Kidney (tissue), 13 donors: ENCODE measurements at regions not wholly inside any gene's neighbourhood (a gene's known extent, or its start where the extent isn't known, plus 50 kb on each side); places are given as distances from the start of the nearest gene placed in this dataset.

ENCODE experiments used
- DNase-seq, 5 donors: peaks; one replicate each; pipeline ENCODE4 v3.0.0-alpha.2; 2013 to 2020
- FAIRE-seq: peaks from 2 replicates; lab custom pipeline; 2012; peaks lifted over from hg19 to GRCh38; lab: Jason Lieb, UNC
- H3K27ac ChIP-seq, 2 donors: one replicate each; pipeline ENCODE4 v1.7.0; 2013; ENCODE audit warnings: low read depth in 2 of 2, low read length in 2 of 2, inconsistent platforms in 1 of 2
- H3K27me3 ChIP-seq: one replicate; pipeline ENCODE4 v1.7.1; 2013; ENCODE audit warnings: low read length, inconsistent platforms; ENCODE audit not compliant: control insufficient read depth, insufficient read depth
- H3K36me3 ChIP-seq, 3 donors: one replicate each; pipeline versions ENCODE4 v1.7.0 to v1.7.1; 2013; ENCODE audit warnings: low read length in 3 of 3, control low read depth in 1 of 3, inconsistent platforms in 1 of 3; ENCODE audit not compliant: insufficient read depth in 3 of 3, control insufficient read depth in 2 of 3
- H3K4me1 ChIP-seq, 3 donors: one replicate each; pipeline versions ENCODE4 v1.7.0 to v1.7.1; 2013; ENCODE audit warnings: low read length in 3 of 3, inconsistent platforms in 1 of 3, low read depth in 1 of 3; ENCODE audit not compliant: control insufficient read depth in 2 of 3, insufficient read depth in 2 of 3
- H3K4me3 ChIP-seq, 3 donors: one replicate each; pipeline versions ENCODE4 v1.7.0 to v1.8.1; 2013; ENCODE audit warnings: low read length in 3 of 3, control low read depth in 1 of 3, inconsistent platforms in 1 of 3
- H3K9ac ChIP-seq, 3 donors: one replicate each; pipeline versions ENCODE4 v1.7.0 to v1.7.1; 2013; ENCODE audit warnings: low read length in 3 of 3, control low read depth in 1 of 3, inconsistent platforms in 1 of 3
- H3K9me3 ChIP-seq, 3 donors: one replicate each; pipeline versions ENCODE4 v1.7.0 to v1.7.1; 2013; ENCODE audit warnings: low read length in 3 of 3, control low read depth in 1 of 3, inconsistent platforms in 1 of 3; ENCODE audit not compliant: control insufficient read depth in 2 of 3, insufficient read depth in 1 of 3
- intact Hi-C: fragments of 100-400 bp; cut with DNase I; formaldehyde crosslinking; loops from one replicate; pipeline ENCODE4 v1.11.1; 2022
- TF ChIP-seq, protein P1 (sequence below): IDR thresholded peaks from 3 replicates; pipeline ENCODE4 v1.5.1; 2012; ENCODE audit warnings: mild to moderate bottlenecking, moderate library complexity, borderline replicate concordance; ENCODE audit not compliant: insufficient read depth; ENCODE audit errors: extremely low read depth
- donor health status: control.
- donor health status: control.
- donor health status: control.
- donor health status: control.
- donor health status: control.
- donor health status: DM: yes; HTN: yes; CAD: no.
- donor health status: Normal renal cell carcinoma (clear cell type).

DNA sequence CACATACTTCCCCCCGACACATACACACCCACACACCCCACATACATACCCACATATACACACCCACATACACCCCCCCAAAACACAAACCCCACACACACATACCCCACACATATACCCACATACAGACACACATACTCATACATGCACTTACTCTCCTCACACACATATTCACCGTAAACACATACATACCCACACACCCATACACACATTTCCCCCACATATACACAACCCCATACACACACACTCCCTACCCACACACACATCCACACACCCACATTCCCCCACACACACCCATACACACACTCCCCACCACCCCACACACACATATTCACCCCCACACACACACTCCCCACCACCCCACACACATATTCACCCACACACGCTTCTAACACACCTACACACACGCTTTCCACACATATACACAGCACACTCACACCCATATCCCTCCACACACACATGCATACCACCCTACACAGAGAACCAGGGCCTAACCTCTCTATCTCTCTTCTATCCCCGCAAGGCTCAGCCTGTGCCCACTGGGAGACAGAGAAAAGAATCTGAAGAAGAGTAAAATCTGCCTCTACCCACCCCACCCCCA, 182.4 kb upstream of the ETAA1 start:
- FAIRE-seq = no peak
- no peak overlapping the region for H3K27ac ChIP-seq
- TF ChIP-seq, protein P1, sequence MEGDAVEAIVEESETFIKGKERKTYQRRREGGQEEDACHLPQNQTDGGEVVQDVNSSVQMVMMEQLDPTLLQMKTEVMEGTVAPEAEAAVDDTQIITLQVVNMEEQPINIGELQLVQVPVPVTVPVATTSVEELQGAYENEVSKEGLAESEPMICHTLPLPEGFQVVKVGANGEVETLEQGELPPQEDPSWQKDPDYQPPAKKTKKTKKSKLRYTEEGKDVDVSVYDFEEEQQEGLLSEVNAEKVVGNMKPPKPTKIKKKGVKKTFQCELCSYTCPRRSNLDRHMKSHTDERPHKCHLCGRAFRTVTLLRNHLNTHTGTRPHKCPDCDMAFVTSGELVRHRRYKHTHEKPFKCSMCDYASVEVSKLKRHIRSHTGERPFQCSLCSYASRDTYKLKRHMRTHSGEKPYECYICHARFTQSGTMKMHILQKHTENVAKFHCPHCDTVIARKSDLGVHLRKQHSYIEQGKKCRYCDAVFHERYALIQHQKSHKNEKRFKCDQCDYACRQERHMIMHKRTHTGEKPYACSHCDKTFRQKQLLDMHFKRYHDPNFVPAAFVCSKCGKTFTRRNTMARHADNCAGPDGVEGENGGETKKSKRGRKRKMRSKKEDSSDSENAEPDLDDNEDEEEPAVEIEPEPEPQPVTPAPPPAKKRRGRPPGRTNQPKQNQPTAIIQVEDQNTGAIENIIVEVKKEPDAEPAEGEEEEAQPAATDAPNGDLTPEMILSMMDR = no peak
- H3K9me3 ChIP-seq = no peaks in the 10 kb centered on the region
- H3K36me3 ChIP-seq = no peaks in the 10 kb centered on the region
- H3K9ac ChIP-seq = no peak overlapping the region
- H3K4me3 ChIP-seq = no peak overlapping the region
- no peak for DNase-seq
- H3K27me3 ChIP-seq = no peaks in the 10 kb centered on the region
- H3K4me1 ChIP-seq = no peaks in the 10 kb centered on the region
- intact Hi-C loops = no loop called here

GRCh38 chr2:67215214-67216055, 181.7 kb upstream of the ETAA1 start:
- intact Hi-C loops = no loop called here
- Histone ChIP-seq H3K4me3 (no peak overlapping the region), H3K27ac (no peak overlapping the region), H3K9me3 (no peaks in the 10 kb centered on the region), H3K9ac (no peak overlapping the region), H3K4me1 (no peaks in the 10 kb centered on the region), H3K36me3 (no peaks in the 10 kb centered on the region), H3K27me3 (no peaks in the 10 kb centered on the region)
- TF ChIP-seq, protein P1 = peak; percentile 28
- DNase-seq = peak in 4 of 5 donors; percentile 88 to 93 (median 92)
- FAIRE-seq = no peak

DNA sequence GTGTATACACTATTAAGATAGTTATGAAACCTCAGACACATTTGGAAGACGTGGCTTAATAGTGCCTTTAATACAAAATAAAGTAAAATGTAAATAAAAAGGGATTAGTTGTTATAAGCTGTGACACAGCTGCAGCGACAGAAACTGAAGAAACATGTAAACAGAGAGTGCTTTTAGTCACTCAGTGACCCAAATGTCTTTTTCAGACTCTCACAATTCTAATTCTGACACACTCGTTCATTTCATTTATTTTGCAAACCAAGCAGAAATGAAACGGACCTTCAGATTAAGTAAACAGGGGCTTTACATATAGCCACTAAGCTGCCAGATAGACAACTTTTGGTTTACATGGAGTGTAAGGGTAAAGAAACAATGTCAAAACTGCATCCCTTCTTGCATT, 181.0 kb upstream of the ETAA1 start:
- no peak overlapping the region for H3K27ac ChIP-seq
- no peaks in the 10 kb centered on the region for H3K4me1 ChIP-seq
- FAIRE-seq (no peak), DNase-seq (no peak)
- no peak overlapping the region for H3K4me3 ChIP-seq
- TF ChIP-seq, protein P1 = no peak
- no peaks in the 10 kb centered on the region for H3K9me3 ChIP-seq
- no peak overlapping the region for H3K9ac ChIP-seq
- intact Hi-C loops = no loop called here
- no peaks in the 10 kb centered on the region for H3K36me3 ChIP-seq
- no peaks in the 10 kb centered on the region for H3K27me3 ChIP-seq
